ENCODE measurements at regions not wholly inside any gene's neighbourhood (a gene's known extent, or its start where the extent isn't known, plus 50 kb on each side); places are given as distances from the start of the nearest gene placed in this dataset.

DNA sequence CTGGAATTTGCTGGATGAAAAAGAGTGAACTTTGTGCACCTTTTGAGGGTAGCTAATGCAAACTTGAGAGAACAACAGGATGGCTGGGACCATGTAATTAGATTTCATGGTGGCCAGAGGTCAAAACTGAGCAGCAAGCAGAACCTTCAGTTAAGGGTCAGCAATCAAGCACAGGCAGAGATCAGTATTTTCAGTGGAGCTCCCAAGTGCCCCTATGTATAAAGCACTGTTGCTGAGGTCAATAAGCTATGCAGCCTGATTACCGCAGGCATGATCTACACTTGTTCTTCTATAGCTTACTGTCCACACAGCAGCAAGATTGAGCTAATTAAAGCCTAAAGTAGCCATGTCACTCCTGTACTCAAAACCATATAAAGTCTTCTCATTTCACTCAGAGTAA lies 62.1 kb upstream of the TMC1 start:
- no peak overlapping the region for H3K27ac ChIP-seq (ENCODE audit: insufficient read length, low read depth, low read length)

More for the DNA sequence above, 62.1 kb upstream of the TMC1 start:
- H2BK5ac ChIP-seq (ENCODE audit: insufficient read length, low read length) = peak overlapping the region; percentile 19
- H3K23me2 ChIP-seq (ENCODE audit: insufficient read length, low read depth, low read length, poor library complexity, severe bottlenecking) = no peaks in the 10 kb centered on the region
- no peaks in the 10 kb centered on the region for H4K20me1 ChIP-seq (ENCODE audit: control insufficient read depth, insufficient read depth, insufficient read length)
- no peaks in the 10 kb centered on the region for H3K9me3 ChIP-seq (ENCODE audit: control insufficient read depth, low read depth, low read length)
- H4K8ac ChIP-seq (replicated peaks; ENCODE audit: insufficient read length, low read depth, low read length) = no peak overlapping the region
- H3K14ac ChIP-seq (ENCODE audit: insufficient read depth, low read length) = no peak overlapping the region
- no CpG with 5 or more reads among the region's 1 CpG for WGBS (ENCODE audit: extremely low coverage, insufficient read length, low lambda C conversion rate)
- Mint-ChIP-seq H3K9me3 (no peaks in the 10 kb centered on the region; a peak in 1 of 5 replicates), H3K4me1 (peaks cover 39 to 42% of the 10 kb centered on the region in 2 experiments), H3K27me3 (ENCODE audit: low read depth) (no peaks in the 10 kb centered on the region), H3K4me3 (no peak overlapping the region), H3K36me3 (ENCODE audit: insufficient read depth in 1 of 3, low read depth in 3 of 3) (no peaks in the 10 kb centered on the region), H3K27ac (peak overlapping the region in 2 of 3 experiments; percentile 26 to 58; a peak in 2 of 7 replicates)
- no peak overlapping the region for H3K23ac ChIP-seq (ENCODE audit: insufficient read length, low read depth, low read length)
- H3K27me3 ChIP-seq (ENCODE audit: insufficient read depth, low read length) = no peaks in the 10 kb centered on the region
- no peak overlapping the region for H2BK20ac ChIP-seq (ENCODE audit: low read depth, low read length, poor library complexity, severe bottlenecking)
- H2AFZ ChIP-seq (ENCODE audit: low read length) = no peak overlapping the region
- H4K5ac ChIP-seq (ENCODE audit: insufficient read length, low read depth, low read length) = no peak overlapping the region
- no peak overlapping the region for H4K91ac ChIP-seq (ENCODE audit: insufficient read length, low read depth, low read length)
- no peak overlapping the region for H3K4me2 ChIP-seq (ENCODE audit: insufficient read depth, insufficient read length, low read length)
- H3K9ac ChIP-seq (ENCODE audit: extremely low read depth, insufficient read length, low read length) = no peak overlapping the region
- no peak overlapping the region for H3K56ac ChIP-seq (ENCODE audit: insufficient read length, low read depth, low read length)
- no peak overlapping the region for H2BK15ac ChIP-seq (ENCODE audit: low read depth, low read length)
- no peak overlapping the region for H3K18ac ChIP-seq (ENCODE audit: insufficient read length, low read depth, low read length)
- no peak for DNase-seq
- no peaks in the 10 kb centered on the region for H3K79me1 ChIP-seq (ENCODE audit: insufficient read depth, low read depth, low read length, poor library complexity, severe bottlenecking)
- H2AK5ac ChIP-seq (ENCODE audit: insufficient read length, low read length) = no peak overlapping the region
- H3K4me1 ChIP-seq (ENCODE audit: insufficient read depth, low read length) = no peaks in the 10 kb centered on the region
- H2BK12ac ChIP-seq (ENCODE audit: insufficient read length, low read depth, low read length) = no peak overlapping the region
- no peaks in the 10 kb centered on the region for H3K79me2 ChIP-seq (ENCODE audit: insufficient read depth, low read length)
- no peak overlapping the region for H3T11ph ChIP-seq (ENCODE audit: low read length)
- H3K4ac ChIP-seq (ENCODE audit: low read depth, low read length) = no peak overlapping the region
- H2BK120ac ChIP-seq (ENCODE audit: low read depth, low read length, poor library complexity, severe bottlenecking) = no peak overlapping the region
- TF ChIP-seq, protein P1, sequence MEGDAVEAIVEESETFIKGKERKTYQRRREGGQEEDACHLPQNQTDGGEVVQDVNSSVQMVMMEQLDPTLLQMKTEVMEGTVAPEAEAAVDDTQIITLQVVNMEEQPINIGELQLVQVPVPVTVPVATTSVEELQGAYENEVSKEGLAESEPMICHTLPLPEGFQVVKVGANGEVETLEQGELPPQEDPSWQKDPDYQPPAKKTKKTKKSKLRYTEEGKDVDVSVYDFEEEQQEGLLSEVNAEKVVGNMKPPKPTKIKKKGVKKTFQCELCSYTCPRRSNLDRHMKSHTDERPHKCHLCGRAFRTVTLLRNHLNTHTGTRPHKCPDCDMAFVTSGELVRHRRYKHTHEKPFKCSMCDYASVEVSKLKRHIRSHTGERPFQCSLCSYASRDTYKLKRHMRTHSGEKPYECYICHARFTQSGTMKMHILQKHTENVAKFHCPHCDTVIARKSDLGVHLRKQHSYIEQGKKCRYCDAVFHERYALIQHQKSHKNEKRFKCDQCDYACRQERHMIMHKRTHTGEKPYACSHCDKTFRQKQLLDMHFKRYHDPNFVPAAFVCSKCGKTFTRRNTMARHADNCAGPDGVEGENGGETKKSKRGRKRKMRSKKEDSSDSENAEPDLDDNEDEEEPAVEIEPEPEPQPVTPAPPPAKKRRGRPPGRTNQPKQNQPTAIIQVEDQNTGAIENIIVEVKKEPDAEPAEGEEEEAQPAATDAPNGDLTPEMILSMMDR (conservative IDR thresholded peaks at IDR 0.05) = no peak
